ENCODE measurements at regions not wholly inside any gene's neighbourhood (a gene's known extent, or its start where the extent isn't known, plus 50 kb on each side); places are given as distances from the start of the nearest gene placed in this dataset.

DNA sequence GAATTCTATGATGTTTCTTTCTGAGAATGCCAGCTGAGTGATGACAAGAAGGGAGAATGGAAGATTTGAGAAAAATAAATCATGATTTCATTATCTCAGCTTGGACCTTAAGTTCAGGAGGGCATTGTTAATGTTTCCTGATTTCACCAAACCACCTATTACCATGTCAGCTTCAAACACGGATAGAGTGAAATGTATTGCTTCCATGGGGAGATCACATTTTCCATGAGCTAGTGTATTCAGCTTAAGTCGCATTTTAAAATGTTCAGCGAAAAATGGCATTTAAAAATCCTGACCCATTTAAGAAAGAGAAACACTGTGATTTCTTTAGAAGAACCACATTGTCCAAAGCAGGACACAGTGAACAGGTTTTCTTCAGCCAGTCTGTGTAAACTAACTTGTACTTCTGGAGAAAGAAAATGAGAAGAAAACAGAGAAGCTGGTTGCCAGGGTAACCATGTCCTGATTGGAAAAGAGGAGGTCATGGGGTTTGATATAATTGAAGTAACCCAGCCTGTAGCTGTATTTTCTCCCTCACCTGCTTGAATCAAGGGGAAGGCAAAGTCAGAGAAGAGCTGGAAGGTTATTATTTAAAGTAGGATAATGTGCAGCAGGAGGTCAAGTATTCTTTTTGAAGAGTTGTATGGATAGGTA, 684.1 kb upstream of the NRSN1 start:
- TF ChIP-seq, protein P1, sequence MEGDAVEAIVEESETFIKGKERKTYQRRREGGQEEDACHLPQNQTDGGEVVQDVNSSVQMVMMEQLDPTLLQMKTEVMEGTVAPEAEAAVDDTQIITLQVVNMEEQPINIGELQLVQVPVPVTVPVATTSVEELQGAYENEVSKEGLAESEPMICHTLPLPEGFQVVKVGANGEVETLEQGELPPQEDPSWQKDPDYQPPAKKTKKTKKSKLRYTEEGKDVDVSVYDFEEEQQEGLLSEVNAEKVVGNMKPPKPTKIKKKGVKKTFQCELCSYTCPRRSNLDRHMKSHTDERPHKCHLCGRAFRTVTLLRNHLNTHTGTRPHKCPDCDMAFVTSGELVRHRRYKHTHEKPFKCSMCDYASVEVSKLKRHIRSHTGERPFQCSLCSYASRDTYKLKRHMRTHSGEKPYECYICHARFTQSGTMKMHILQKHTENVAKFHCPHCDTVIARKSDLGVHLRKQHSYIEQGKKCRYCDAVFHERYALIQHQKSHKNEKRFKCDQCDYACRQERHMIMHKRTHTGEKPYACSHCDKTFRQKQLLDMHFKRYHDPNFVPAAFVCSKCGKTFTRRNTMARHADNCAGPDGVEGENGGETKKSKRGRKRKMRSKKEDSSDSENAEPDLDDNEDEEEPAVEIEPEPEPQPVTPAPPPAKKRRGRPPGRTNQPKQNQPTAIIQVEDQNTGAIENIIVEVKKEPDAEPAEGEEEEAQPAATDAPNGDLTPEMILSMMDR (IDR thresholded peaks at IDR 0.05) = no peak
- TF ChIP-seq EP300 (IDR thresholded peaks at IDR 0.05) (no peak), POLR2A (IDR thresholded peaks at IDR 0.05) (no peak)

Data from sigmoid colon (tissue), 4 donors.